Adrenal gland (tissue), 5 donors: ENCODE measurements at regions not wholly inside any gene's neighbourhood (a gene's known extent, or its start where the extent isn't known, plus 50 kb on each side); places are given as distances from the start of the nearest gene placed in this dataset.

ENCODE experiments used
- POLR2A ChIP-seq, 2 donors: fragments of 450-650 bp; IDR thresholded peaks; one replicate each; pipeline ENCODE4 v1.6.1; 2017; ENCODE audit warnings: antibody characterized with exemption in 2 of 2, mild to moderate bottlenecking in 2 of 2, moderate library complexity in 1 of 2
- TF ChIP-seq, protein P1 (sequence below), 6 experiments: fragments of 450-650 bp in 4 of 6; fragments of 200-600 bp in 2 of 6; sonication (generic) in 1 of 6; IDR thresholded peaks; 1 replicate in 5 of 6; 2 replicates in 1 of 6; pipeline versions ENCODE4 v1.5.1 to v1.8.0; 2016 to 2021; ENCODE audit warnings: antibody characterized with exemption in 6 of 6, mild to moderate bottlenecking in 2 of 6, moderate library complexity in 1 of 6
- donor health status: DM: no; HTN: no; CAD: no.

DNA sequence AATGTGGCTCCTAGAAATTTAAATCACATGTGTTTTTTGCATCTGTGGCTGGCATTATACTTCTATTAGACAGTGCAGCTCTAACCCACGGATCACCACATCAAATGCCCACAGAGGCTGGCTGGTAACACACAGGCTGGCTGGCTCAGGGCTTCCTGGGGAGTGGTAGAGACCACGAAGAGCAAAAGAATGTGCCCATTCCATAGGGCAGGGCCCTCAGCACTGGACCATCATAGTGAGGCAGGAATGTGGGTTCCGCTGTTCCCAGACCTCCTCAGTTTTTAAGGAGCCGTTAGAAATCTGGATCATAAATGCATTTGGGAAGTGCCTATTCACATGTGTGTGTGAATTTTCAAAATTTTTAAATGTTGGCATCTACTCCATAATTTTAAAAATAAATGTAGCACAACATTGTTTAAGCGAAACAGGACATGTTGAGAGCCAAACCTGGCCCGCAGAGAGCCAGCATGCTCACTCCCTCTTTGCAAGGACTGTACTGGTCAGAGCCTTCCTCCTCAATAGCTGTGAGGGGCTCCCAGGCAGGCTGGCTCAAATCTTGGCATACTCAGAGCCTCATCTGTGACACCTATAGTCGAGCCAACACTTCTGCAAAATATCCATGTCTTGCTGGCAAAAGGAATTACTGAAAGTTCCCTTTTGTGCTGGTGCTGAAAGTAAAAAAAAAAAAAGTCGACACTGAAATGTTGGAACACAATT lies 190.5 kb downstream of the FNDC1 start:
- no peak for TF ChIP-seq POLR2A (IDR thresholded peaks at IDR 0.05)
- TF ChIP-seq, protein P1, sequence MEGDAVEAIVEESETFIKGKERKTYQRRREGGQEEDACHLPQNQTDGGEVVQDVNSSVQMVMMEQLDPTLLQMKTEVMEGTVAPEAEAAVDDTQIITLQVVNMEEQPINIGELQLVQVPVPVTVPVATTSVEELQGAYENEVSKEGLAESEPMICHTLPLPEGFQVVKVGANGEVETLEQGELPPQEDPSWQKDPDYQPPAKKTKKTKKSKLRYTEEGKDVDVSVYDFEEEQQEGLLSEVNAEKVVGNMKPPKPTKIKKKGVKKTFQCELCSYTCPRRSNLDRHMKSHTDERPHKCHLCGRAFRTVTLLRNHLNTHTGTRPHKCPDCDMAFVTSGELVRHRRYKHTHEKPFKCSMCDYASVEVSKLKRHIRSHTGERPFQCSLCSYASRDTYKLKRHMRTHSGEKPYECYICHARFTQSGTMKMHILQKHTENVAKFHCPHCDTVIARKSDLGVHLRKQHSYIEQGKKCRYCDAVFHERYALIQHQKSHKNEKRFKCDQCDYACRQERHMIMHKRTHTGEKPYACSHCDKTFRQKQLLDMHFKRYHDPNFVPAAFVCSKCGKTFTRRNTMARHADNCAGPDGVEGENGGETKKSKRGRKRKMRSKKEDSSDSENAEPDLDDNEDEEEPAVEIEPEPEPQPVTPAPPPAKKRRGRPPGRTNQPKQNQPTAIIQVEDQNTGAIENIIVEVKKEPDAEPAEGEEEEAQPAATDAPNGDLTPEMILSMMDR (IDR thresholded peaks at IDR 0.05): no peak
